GM18858 (cell line): ENCODE measurements at regions not wholly inside any gene's neighbourhood (a gene's known extent, or its start where the extent isn't known, plus 50 kb on each side); places are given as distances from the start of the nearest gene placed in this dataset.
"Not testable (repeated sequence)": the region's sequence is repeated elsewhere in the genome, so short reads cannot be mapped to it uniquely, and the experiment has no call there.

Experiments used
- ATAC-seq: cut with Tn5 transposase; IDR thresholded peaks from one replicate; pipeline ENCODE4 v1.9.1; 2021; ENCODE audit not compliant: unreplicated experiment

DNA sequence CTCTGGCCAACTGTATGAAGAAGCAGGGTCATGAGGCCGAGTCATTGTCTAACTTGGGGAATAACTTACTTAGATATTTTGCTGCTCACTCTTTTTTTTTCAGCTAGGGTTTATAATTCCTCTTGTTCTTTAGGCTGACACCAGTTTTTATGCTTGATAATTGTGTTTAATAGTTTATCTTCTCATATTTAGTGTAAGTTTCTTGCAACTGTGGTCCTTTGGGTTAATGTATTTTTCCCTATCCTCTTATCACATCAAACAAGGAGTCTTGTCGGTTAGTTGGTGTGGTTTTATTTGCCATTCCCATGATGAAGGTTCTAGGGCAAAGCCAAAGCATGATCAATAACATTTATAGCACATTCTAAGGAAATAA is 204.6 kb downstream of the NUFIP1 start:
- no peak for ATAC-seq

DNA sequence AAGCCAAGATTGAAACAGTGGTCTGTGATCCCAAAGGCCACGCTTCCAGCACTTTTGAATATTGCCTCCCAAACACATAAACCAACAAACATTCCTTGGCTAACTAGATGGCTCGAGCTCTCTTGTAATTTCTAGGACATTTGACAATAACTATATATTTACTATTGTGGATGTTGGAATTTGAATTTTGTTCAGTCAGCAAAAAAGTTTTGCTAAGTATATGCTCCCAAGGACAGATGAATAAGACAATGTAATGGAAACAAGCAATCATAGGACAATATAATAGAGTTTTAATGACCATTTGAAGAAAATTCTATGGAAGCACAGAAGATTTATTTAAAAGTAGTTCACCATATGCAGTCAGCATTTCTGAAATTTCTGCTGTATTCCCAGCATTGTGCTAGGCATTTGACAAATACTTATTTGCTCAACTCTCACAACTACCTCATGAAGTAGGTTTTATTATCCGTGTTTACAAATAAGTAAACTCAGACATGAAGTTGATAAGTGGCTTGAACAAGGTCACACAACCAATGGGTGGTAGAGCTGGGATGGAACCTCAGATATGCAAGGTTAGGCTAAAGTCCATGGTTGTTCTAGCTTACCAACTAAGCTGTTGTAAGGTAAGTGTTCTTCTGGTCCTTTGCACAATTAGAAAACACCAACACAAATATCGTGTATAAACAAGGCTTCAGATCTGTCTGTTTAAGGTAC is 205.1 kb downstream of the NUFIP1 start:
- ATAC-seq, result no peak

DNA sequence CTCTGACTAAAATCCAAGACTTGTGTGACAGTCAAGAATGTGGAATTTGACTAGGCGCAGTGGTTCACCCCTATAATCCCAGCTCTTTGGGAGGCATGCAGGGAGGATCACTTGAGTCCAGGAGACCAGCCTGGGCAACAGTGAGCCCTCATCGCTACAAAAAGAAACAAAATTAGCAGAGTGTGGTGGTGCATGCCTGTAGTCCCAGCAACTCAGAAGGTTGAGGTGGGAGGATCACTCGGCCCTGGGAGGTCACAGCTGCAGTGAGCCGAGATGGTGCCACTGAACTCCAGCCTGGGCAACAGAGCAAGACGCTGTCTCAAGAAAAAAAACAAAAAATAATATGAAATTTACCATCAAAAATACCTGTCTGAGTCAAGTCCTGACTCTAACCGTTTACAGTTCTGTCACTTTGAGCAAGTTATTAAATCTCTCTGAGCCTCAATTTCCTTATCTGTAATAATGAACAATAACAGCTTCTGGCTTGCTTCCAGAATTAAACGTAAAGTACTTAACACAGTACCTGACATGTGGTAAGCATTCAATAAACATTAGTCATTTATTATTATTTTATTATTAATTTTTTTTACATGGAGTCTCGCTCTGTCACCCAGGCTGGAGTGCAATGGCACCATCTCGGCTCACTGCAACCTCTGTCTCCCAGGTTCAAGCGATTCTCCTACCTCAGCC is 204.6 kb upstream of the TSC22D1 start:
- ATAC-seq, result no peak

DNA sequence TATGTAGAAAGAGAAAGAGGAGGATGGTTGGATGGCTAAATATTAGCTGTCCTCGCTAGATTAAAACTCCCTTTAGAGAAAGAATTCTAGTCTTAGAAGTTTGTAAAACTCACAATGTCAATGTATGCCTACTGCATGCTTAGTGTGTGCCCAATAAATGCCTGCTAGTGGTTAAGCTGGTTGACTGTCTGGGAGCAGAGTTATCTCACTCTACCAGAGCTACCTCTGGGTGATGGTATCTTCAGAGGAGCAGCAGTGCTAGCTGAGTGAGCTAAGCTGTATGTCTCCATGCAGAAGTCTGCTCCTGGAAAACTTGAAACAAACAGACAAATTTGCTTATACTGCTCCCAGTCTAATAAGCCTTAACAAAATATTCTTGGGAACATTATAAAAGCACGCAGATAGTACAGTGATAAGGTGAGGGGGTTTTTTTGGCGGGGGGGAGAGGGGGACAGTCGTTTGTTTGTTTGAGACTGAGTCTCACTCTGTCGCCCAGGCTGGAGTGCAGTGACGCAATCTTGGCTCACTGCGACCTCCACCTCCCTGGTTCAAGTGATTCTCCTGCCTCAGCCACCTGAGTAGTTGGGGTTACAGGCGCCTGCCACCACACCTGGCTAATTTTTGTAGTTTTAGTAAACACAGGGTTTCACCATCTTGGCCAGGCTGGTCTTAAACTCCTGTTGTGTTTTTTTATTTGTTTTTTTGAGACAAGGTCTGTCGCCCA is 202.8 kb upstream of the TSC22D1 start:
- ATAC-seq, result no peak

DNA sequence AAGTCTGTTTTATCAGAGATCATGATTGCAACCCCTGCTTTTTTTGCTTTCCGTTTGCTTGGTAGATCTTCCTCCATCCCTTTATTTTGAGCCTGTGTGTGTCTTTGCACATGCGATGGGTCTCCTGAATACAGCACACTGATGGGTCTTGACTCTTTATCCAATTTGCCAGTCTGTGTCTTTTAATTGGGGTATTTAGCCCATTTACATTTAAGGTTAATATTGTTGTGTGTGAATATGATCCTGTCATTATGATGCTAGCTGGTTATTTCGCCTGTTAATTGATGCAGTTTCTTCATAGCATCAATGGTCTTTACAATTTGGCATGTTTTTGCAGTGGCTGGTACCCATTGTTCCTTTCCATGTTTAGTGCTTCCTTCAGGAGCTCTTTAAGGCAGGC is 199.2 kb upstream of the TSC22D1 start:
- not testable (repeated sequence) for ATAC-seq

DNA sequence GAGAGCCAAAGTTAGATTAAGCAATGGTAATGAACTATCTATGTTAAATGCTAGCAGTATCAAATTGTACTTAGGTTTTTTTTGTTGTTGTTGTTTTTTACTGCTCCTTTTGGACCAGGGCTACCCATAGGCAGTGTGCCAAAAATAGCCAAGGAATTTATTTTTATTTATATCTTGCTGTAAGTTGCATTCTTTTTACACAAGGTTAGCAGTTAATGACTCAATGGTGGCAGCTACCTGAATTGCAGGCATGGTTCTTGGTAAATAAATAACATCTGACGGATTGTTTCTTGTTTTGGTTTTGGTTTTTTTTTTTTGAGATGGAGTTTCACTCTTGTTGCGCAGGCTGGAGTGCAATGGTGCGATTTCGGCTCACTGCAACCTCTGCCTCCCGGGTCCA is 194.8 kb upstream of the TSC22D1 start:
- ATAC-seq, result no peak

DNA sequence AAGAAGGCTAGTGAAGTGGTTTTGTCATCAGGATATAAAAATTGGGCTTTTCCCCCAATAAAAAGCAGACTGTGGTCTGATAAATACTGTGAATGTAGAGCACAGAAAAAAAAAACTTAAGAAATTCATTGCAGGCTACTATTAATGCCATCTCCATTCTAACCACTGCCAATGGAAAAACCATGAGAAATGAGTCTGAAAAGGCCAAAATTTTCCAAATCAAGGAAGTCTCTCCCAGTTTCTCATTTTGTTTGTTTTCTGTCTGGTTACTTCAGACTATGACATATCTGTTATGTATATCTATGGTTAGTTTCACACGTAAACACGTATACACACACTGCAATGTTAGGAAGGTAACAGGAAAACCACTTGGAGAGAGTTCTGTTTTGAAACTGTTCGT is 193.6 kb upstream of the TSC22D1 start:
- ATAC-seq, result no peak

DNA sequence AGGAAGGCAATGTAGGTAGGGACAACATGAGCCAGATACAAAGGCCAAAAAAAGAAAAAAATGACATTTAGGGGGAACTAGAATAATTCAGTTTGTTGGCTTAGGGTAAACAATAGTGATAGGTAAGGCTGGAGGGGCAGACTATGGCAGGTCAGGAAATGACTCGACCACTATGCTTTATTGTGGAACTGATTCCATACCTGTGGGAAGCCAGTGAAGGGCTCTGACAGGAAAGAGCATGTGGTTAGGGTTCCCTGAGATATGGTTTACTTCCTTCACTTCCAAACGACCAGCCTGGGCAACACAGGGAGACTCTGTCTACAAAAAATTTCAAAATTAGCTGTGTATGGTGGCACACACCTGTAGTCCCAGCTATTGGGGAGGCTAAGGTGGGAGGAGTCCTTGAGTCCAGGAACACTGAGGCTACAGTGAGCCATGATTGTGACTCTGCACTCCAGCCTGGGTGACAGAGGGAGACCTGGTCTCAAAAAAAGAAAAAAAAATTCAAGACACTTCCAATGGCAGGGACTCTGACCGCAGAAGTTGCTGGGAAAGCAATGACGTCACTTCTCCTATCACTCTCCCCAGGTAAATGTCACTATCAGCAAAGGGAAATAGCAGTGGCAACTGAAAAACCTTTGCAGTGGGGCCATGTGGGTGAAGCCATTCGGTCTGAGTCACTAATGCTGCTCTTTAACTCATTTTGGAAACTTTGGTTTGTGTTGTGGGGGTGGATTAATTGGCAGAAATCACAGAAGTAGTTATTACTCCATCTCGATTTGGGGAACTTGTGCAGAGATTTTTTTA is 192.8 kb upstream of the TSC22D1 start:
- ATAC-seq, result no peak

DNA sequence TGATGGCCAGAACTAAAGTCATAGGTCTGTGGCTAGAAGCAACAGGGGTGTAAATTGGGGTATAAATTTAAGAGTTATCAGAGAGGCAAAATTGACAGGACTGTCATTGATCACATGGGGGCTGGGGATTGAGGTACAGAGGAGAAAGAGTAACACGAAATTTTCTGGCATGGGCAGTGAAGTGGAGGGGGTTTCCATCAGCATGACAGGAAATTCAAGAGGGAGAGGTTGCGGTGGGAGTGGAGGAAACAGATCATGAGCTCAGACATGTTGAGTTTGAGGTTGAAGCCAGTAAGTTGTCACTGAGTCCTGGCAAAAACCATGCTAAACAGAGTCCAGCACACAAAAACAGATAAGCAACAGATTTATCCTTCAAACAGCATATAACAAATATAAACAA is 192.1 kb upstream of the TSC22D1 start:
- no peak for ATAC-seq

DNA sequence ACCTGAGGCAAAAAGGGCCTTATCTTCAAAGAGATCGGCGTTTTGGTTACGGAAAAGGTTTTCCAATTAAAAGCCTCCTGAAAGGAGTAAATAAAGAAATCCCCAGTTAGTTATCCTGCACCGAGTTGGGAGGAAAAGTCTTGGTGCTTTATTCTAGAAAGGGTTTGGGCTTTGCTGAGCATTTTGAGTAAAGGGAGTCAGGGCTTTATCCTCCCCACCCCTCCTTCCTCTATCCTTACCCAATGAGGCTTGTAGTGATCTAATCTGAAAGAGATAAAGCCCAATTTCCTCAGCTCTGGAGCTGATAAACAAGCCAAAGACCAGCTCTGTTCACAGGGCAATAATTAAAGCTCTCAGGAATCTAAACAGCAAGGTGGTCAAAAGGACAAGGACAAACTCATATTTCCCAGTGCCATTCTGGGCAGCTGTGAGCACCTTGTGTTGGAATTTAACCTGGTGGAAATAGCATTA is 188.9 kb upstream of the TSC22D1 start:
- ATAC-seq, result no peak

DNA sequence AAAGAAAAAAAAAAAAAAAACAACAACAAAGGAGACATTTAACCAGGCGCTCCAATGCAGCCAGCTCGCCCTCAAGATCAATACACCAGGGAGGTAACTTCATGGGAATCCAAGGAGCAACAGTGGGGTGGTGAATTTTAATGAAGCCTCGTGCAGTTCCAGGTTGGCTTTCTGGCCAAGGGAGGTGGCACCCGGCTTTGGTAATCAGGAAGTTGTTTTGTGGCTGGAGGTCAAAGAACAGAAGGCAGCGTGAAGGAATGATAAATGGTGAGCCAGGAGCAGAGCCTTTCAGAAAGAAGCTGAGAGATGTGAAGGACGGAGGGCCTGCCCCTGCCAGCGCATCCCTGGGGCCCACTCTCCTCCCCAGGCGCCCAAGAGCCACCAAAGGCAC is 188.2 kb upstream of the TSC22D1 start:
- ATAC-seq, result no peak

DNA sequence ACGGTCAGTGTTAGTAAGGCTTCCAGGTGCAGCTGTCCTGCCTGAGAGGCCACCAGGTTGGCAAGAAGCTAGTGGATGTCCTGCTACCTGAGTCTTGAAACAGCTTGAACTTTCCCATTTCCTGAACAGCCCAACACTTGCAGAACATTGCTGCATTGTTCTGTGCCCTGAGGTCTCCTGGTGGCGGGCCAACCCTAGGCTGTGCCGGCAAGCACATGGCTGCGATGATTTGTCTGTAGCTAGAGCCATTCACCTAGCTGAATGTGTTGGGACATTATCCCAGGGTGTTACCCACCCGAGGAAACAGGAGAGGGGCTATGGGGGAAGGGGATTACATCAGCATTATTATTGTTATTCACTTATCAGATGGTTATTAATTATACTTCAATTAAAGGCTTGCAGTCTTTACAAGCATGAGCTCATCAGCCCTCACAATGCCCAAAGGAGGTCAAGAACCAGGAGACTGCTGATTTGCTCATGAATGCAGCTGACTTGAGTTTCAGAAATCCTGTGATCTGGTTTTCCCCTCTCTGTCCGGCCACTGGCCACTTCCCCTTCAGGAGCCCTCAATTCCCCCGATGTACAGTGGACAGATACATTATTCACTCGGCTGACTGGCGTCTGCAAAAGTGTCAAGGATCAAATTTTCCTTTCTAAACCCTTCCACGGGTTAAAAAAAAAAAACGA is 187.6 kb upstream of the TSC22D1 start:
- no peak for ATAC-seq

DNA sequence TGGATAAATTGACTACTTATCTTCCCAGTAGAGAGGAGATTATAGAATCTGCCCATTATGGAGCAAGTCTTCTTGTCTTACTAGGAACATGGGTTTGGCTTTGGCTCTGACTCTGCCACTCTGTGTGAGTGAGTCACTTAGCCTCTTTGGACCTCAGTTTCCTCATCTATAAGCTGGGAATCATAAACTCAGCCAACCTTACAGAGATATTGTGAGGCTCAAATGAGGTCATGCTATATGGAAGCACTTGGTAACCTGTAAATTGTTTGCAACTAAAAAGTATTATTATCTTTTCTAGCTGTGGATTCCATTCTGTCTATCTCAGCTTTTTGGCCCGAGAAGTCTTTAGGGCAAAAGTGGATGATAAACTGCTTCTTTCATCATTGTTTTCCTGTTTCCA is 186.8 kb upstream of the TSC22D1 start:
- ATAC-seq, result no peak

DNA sequence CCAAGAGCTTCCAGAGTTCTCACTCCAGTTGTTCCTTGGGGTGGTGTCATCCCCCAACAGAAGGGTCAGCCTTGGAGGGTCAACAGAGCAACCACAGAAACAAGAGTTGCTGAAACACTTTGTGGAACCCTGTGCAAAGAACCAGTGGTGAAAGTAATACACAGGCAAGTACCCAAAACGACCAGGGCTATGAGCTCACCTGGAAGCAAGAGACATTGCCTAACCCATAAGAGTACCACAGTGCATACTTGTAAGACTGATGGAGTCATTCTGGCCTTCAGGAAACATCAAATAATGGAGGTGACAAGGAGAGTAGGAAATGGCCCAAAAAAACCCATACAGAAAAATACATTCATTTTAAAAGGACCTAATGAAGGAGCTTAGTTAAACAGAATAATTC is 184.3 kb upstream of the TSC22D1 start:
- ATAC-seq, result no peak

DNA sequence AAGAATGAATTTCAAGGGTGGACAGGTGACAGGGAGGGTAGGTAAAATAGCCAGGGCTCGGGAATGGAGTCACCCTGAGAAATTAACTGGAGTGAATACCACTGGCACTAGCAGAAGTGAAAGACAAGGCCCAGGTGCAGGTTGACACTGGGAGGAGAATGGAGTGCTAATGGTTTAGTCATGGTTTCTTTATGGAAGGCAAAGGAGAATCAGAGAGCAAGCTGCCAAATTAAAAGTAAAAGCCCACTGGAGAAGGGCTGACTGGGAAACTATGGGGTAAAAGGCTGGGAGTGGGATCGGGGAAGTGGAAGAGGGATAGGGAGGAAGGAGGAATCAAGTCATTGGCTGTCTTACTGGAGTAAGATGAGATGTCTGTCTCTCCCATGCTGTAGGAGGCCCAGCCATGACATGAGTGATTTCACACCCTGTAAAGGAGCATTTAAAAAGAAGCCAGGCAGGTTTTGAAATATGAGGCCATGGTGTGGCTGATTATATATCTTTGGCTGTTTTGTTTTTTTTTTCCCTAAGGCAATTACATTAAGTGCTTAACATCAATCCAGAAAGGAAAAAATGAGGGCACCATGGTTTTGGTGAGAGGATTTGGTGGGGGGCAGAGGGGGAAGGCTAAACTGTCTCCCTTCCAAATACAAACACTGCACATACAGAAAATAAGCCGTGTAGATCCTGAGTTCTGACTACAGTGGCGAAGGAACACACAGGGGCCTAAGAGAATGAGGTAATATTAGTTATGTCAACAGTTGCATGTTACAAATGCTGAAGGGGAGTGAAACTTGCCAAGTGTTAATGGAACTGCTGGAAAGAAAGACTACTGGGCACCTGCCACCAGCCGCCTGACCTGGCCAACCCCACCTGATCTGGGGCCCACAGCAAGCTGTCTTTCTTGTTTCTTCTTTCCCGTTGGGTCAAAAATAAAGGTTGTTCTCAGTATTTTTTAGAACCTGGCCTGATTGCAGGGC is 183.5 kb upstream of the TSC22D1 start:
- ATAC-seq, result no peak

DNA sequence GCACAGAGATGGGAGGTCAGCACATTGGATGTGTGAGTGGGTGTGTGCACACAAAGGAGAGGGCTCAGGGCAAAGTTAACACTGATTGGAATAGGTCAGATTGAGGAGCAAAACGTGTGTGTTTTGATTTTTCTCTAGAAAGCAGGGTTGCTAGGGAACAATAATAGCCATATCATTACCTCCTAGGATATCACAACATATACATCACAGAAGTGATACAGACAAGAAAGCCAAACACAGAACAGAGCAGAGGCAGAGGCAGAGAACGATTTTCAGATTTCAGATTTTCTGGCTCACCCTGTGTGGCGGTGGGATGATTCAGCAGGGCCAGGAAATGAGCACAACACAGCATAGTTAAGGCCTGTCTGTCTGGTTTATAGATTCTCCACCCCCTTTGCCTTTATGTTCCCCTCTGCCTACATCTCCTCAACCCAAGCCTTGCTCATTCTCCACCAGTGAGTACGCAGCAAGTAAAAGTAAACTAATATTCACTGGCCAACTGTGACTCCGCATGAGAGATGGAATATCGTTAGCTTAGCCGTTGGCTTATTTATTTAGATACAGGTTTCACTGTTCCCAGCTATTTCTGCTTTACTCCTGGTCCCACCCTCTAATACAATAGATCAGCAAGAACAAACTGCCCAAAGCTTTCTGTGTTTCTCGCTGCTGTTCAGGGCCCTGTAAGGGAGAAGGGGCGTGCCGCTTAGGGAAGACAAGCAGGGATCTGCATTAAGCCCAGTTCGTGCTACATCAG is 182.7 kb upstream of the TSC22D1 start:
- ATAC-seq, result no peak

DNA sequence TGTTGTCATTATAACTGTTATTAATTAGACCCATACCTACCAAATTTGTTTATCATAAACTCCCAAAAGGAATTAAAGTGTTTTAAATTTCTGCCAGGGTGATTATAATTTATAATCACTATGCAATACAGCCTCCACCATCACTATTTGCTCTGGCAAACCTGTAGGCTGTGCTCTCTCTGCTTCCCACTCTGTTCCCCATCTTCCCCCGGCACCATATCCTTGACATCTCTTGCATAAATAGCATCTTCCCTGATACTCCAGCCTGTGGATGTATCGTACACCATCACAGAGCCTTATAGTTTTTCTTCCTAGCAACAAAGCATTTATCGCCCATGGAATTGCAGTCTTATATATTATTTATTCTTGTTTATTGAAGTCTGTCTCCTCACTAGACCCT is 181.5 kb upstream of the TSC22D1 start:
- no peak for ATAC-seq

DNA sequence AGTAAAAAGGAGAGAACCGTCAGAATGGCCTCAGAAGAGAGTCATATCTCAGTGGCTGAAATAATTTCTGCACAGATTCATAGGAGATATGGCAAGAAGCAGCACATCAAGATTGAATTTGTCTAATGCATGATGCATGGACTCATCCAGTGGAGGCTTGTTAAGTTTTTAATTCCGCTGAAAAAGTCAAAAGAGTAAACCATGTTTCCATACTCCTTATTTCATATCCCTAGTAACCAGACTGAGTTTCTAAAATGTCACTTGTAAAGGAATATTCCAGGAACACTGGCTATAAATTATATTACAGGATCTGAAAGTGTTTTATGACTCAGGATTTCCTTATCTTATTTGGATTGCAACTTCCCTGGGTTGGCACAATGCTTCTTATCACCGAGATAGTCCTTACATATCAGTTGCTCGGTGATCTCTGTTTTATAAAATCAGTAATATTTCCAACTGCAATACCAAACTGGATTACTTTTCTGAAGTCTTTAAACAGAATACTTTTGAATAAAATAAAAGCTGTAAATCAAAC is 180.2 kb upstream of the TSC22D1 start:
- ATAC-seq, result no peak

DNA sequence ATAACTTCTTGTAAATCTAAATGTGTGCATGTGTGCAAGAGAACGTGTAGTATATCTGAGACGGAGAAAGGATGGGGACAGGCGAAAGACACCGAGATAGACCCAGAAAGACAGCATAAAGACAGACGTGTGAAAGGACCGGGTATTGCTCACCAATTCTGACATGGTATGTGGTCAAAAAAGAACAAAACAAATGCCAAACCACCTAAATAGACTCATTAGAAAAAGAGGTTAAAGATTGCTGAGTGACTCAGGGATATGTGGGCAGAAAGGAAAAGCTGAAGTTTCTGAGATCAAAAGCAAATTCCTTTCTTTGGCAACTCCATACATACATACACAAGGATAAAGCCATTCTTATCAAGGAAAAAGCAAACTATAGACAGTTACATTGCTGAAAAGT is 179.7 kb upstream of the TSC22D1 start:
- no peak for ATAC-seq
